Neural progenitor cell (in vitro differentiated cells): ENCODE measurements at regions not wholly inside any gene's neighbourhood (a gene's known extent, or its start where the extent isn't known, plus 50 kb on each side); places are given as distances from the start of the nearest gene placed in this dataset.

Experiments
- EZH2 ChIP-seq: fragments of 200-600 bp; sonication (generic); IDR thresholded peaks from 2 replicates; pipeline ENCODE4 v1.6.1; 2017; ENCODE audit warnings: antibody characterized with exemption, mild to moderate bottlenecking, moderate library complexity
- EZH2phosphoT487 ChIP-seq: fragments of 200-600 bp; sonication (generic); IDR thresholded peaks from 2 replicates; pipeline ENCODE4 v1.6.1; 2017; ENCODE audit warnings: antibody characterized with exemption
- TF ChIP-seq, protein P1 (sequence below): fragments of 200-600 bp; sonication (generic); IDR thresholded peaks from 2 replicates; pipeline ENCODE4 v1.5.1; 2017; ENCODE audit warnings: antibody characterized with exemption, mild to moderate bottlenecking

DNA sequence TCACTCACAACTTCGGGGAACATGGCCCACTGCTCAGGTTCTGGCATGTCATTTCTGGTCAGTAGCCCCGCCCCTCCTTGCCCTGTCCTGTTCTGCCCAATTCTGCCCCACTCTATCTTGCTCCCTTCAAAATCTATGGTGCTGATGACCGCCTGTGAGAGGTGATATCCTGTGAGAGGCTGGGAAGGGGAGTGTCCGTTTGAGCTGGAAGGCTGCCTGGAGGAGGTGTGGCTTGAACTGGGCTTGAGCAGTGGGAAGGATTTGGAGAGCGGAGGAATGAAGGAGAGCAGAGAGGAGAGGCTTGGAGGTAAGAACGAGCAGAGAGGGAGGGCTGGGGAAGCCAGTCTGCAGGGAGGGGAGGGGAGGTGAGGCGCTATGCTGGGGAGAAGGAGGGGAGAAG is 145.3 kb downstream of the RPS24 start:
- TF ChIP-seq, protein P1, sequence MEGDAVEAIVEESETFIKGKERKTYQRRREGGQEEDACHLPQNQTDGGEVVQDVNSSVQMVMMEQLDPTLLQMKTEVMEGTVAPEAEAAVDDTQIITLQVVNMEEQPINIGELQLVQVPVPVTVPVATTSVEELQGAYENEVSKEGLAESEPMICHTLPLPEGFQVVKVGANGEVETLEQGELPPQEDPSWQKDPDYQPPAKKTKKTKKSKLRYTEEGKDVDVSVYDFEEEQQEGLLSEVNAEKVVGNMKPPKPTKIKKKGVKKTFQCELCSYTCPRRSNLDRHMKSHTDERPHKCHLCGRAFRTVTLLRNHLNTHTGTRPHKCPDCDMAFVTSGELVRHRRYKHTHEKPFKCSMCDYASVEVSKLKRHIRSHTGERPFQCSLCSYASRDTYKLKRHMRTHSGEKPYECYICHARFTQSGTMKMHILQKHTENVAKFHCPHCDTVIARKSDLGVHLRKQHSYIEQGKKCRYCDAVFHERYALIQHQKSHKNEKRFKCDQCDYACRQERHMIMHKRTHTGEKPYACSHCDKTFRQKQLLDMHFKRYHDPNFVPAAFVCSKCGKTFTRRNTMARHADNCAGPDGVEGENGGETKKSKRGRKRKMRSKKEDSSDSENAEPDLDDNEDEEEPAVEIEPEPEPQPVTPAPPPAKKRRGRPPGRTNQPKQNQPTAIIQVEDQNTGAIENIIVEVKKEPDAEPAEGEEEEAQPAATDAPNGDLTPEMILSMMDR: no peak
- TF ChIP-seq EZH2 (no peak), EZH2phosphoT487 (no peak)
